Upper lobe of left lung (tissue), 4 donors: ENCODE measurements at regions not wholly inside any gene's neighbourhood (a gene's known extent, or its start where the extent isn't known, plus 50 kb on each side); places are given as distances from the start of the nearest gene placed in this dataset.

Source experiments
- CTCF ChIP-seq, 6 experiments: fragments of 450-650 bp in 4 of 6; fragments of 200-600 bp in 2 of 6; sonication (generic) in 2 of 6; IDR thresholded peaks; one replicate each; pipeline ENCODE4 v1.5.1; 2016 to 2019; ENCODE audit warnings: antibody characterized with exemption in 6 of 6
- POLR2A ChIP-seq, 4 donors: fragments of 450-650 bp; IDR thresholded peaks; one replicate each; pipeline ENCODE4 v1.5.1; 2016 to 2017; ENCODE audit warnings: antibody characterized with exemption in 4 of 4, mild to moderate bottlenecking in 2 of 4
- POLR2AphosphoS5 ChIP-seq, 2 donors: sonication (generic); formaldehyde crosslinking; IDR thresholded peaks; one replicate each; pipeline ENCODE4 v1.5.1; 2017; ENCODE audit warnings: antibody characterized with exemption in 2 of 2

DNA sequence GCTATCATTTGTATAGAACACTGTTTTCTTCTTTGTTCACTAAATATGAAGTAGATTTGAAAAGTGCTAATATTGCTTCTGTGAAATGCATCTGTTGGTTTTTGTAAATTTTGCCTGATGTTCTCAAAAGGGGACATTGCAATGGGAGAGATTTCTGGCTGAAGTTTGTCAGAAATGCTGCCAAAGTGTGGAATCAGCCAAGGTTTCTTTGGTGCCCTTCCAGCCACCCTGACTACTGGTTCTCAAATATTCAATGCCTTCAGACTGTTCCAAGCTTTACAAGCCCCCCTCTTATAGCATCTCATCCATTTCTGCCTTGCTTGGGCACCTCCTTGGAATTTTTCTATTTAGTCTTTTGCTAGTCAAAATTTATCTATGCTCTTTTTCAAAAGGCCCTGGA lies 60.6 kb upstream of the TMLHE start:
- TF ChIP-seq POLR2A (IDR thresholded peaks at IDR 0.05), result no peak
- no peak for TF ChIP-seq CTCF (IDR thresholded peaks at IDR 0.05)
- TF ChIP-seq POLR2AphosphoS5 (IDR thresholded peaks at IDR 0.05), result no peak
